LNCaP clone FGC (cell line): ENCODE measurements at regions not wholly inside any gene's neighbourhood (a gene's known extent, or its start where the extent isn't known, plus 50 kb on each side); places are given as distances from the start of the nearest gene placed in this dataset.

Experiments used
- DNase-seq: peaks from one replicate; pipeline ENCODE4 v3.0.0-alpha.2; 2011; ENCODE audit warnings: low read depth
- H3K4me3 ChIP-seq: 2 replicates; pipeline ENCODE4 v1.5.1; 2011; ENCODE audit warnings: mild to moderate bottlenecking, low read depth, low read length, control low read depth
- CTCF ChIP-seq: IDR thresholded peaks from 2 replicates; pipeline ENCODE4 v1.5.1; 2012; ENCODE audit warnings: mild to moderate bottlenecking; ENCODE audit not compliant: control insufficient read depth, insufficient read depth; ENCODE audit errors: extremely low read depth

GRCh38 chr3:34859746-34860145 is 779.6 kb upstream of the ARPP21 start:
- no peak overlapping the region for H3K4me3 ChIP-seq
- DNase-seq: no peak
- no peak for TF ChIP-seq CTCF

GRCh38 chr3:34862456-34862855 is 776.9 kb upstream of the ARPP21 start:
- no peak overlapping the region for H3K4me3 ChIP-seq
- TF ChIP-seq CTCF: no peak
- DNase-seq: no peak

GRCh38 chr3:34863485-34863884 is 775.8 kb upstream of the ARPP21 start:
- H3K4me3 ChIP-seq: no peak overlapping the region
- no peak for DNase-seq
- TF ChIP-seq CTCF: no peak

DNA sequence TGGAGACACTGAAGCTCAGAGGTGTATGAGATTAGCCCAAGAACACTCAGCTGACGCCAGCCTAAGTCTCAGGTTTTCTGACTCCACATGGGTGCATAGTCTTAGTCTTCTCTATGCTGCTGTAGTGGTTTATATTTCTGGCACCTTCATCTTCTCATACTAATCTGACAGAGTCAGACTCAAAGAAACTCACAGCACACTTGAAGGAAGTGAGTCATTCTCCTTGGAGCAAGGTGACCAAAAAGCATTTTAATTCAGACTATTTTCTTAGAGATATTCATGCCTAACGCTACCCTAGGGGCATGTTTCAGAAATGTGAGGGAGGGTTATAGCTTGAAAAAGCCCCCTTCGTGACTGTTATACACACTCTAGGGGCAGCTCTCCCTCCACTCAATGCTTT is 775.3 kb upstream of the ARPP21 start:
- no peak for TF ChIP-seq CTCF
- DNase-seq: no peak
- H3K4me3 ChIP-seq: no peak overlapping the region

- no peak for TF ChIP-seq CTCF
- no peak for DNase-seq
- no peak overlapping the region for H3K4me3 ChIP-seq
These were observed 774.0 kb upstream of the ARPP21 start for GRCh38 chr3:34865346-34865745.

GRCh38 chr3:34868935-34869334 is 770.4 kb upstream of the ARPP21 start:
- no peak for DNase-seq
- no peak for TF ChIP-seq CTCF
- H3K4me3 ChIP-seq: no peak overlapping the region

GRCh38 chr3:34869696-34870095 is 769.6 kb upstream of the ARPP21 start:
- H3K4me3 ChIP-seq: no peak overlapping the region
- DNase-seq: no peak
- TF ChIP-seq CTCF: no peak
